Upper lobe of left lung (tissue), 4 donors: ENCODE measurements at regions not wholly inside any gene's neighbourhood (a gene's known extent, or its start where the extent isn't known, plus 50 kb on each side); places are given as distances from the start of the nearest gene placed in this dataset.

Experiments used
- CTCF ChIP-seq, 6 experiments: fragments of 450-650 bp in 4 of 6; fragments of 200-600 bp in 2 of 6; sonication (generic) in 2 of 6; IDR thresholded peaks; one replicate each; pipeline ENCODE4 v1.5.1; 2016 to 2019; ENCODE audit warnings: antibody characterized with exemption in 6 of 6
- EP300 ChIP-seq, 4 donors: sonication (generic); formaldehyde crosslinking; IDR thresholded peaks; one replicate each; pipeline ENCODE4 v1.5.1; 2017; ENCODE audit warnings: antibody characterized with exemption in 4 of 4, control low read depth in 2 of 4
- POLR2A ChIP-seq, 4 donors: fragments of 450-650 bp; IDR thresholded peaks; one replicate each; pipeline ENCODE4 v1.5.1; 2016 to 2017; ENCODE audit warnings: antibody characterized with exemption in 4 of 4, mild to moderate bottlenecking in 2 of 4
- POLR2AphosphoS5 ChIP-seq, 2 donors: sonication (generic); formaldehyde crosslinking; IDR thresholded peaks; one replicate each; pipeline ENCODE4 v1.5.1; 2017; ENCODE audit warnings: antibody characterized with exemption in 2 of 2

DNA sequence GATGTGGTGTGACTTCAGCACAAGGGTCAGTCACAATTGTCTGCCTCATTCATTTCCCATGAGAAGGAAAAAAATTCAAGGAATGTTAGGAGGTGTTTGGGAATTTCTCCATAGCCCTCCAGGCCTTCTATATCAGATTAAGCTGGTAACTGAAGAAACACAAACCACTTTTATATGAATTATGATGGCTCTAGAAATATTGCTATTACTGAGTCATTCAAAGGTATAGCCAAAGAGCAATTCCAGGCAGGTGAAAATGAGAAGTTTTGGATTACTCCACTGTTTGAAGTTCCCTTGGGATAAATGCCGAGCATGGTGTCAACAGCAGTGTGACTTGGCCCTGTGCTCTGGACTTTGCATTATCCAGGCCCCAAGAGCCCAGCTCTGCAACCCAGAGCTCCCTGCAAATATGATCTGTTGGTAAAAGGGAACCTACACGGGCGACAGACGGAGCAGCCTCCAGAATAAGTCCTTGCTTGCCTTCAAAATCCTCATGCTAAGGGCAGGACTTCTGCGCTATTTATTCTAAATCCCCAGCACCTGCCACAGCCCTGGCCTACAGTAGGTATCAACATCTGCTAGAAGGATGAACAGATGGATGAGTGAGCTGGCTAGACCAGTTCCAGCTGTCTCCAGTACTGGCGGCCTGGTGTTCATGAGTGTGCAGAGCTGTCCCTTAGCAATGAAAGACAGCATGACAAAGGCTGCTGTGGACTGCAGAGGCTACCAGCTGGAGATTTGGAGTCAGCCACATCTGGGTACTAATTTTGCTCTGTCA, 67.5 kb upstream of the ZBED5 start:
- TF ChIP-seq CTCF (IDR thresholded peaks at IDR 0.05), result no peak
- TF ChIP-seq EP300 (IDR thresholded peaks at IDR 0.05), result no peak
- TF ChIP-seq POLR2A (IDR thresholded peaks at IDR 0.05), result no peak
- no peak for TF ChIP-seq POLR2AphosphoS5 (IDR thresholded peaks at IDR 0.05)
